Right atrium auricular region (tissue), 2 donors: ENCODE measurements at regions not wholly inside any gene's neighbourhood (a gene's known extent, or its start where the extent isn't known, plus 50 kb on each side); places are given as distances from the start of the nearest gene placed in this dataset.

Experiments used
- DNase-seq: peaks from one replicate; pipeline ENCODE4 v3.0.0-alpha.2; 2019; ENCODE audit warnings: low spot score
- H3K27ac ChIP-seq, 2 donors: fragments of 200-600 bp; sonication (generic); 1 replicate in 1 of 2; 2 replicates in 1 of 2; pipeline ENCODE4 v1.5.1; 2016 to 2019
- H3K27me3 ChIP-seq, 2 donors: fragments of 200-600 bp; sonication (generic); one replicate each; pipeline versions ENCODE4 v1.5.1 to v1.6.0; 2017 to 2019
- H3K36me3 ChIP-seq: fragments of 200-600 bp; sonication (generic); one replicate; pipeline ENCODE4 v1.5.1; 2016
- H3K4me1 ChIP-seq, 2 donors: fragments of 200-600 bp; sonication (generic); one replicate each; pipeline versions ENCODE4 v1.5.1 to v1.6.0; 2017 to 2019
- H3K4me3 ChIP-seq, 2 donors: fragments of 200-600 bp; sonication (generic); 1 replicate in 1 of 2; 2 replicates in 1 of 2; pipeline ENCODE4 v1.5.1; 2017 to 2019; ENCODE audit warnings: mild to moderate bottlenecking in 1 of 2, moderate library complexity in 1 of 2
- H3K9me3 ChIP-seq, 2 donors: fragments of 200-600 bp; sonication (generic); one replicate each; pipeline ENCODE4 v1.5.1; 2019
- CTCF ChIP-seq, 2 donors: fragments of 200-600 bp; sonication (generic); IDR thresholded peaks; one replicate each; pipeline ENCODE4 v1.5.1; 2019; ENCODE audit warnings: antibody characterized with exemption in 2 of 2

DNA sequence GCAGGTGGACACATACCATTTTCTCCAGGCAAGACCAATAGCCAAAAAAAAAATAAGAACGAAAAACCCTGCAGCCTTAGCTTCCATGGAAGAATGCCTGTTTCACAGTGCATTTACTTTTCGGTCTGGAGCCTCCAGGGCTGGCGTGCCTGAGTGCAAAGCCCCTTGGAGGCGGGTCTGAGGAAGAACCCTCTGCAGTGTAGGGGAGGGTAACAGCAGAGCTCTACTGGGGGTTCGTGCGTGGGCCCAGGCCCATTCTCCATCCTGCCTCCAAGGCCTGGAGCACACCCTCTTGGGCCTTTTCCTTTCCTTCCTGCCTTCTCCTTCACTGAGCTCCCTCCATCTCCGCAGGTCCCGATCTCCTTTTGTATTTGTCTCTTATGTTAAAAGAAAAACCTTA is 172.3 kb upstream of the GLI3 start:
- Histone ChIP-seq H3K4me1 (no peaks in the 10 kb centered on the region), H3K27me3 (no peaks in the 10 kb centered on the region)

GRCh38 chr7:42407833-42408232 is 170.8 kb upstream of the GLI3 start:
- Histone ChIP-seq H3K27me3 (no peaks in the 10 kb centered on the region), H3K27ac (no peak overlapping the region), H3K36me3 (no peaks in the 10 kb centered on the region), H3K9me3 (no peaks in the 10 kb centered on the region), H3K4me3 (no peak overlapping the region), H3K4me1 (no peaks in the 10 kb centered on the region)
- TF ChIP-seq CTCF (IDR thresholded peaks at IDR 0.05), result no peak
- DNase-seq, result no peak

More for the DNA sequence above, 172.3 kb upstream of the GLI3 start:
- no peaks in the 10 kb centered on the region for H3K9me3 ChIP-seq
- TF ChIP-seq CTCF (IDR thresholded peaks at IDR 0.05), result no peak
- H3K4me3 ChIP-seq, result no peak overlapping the region
- DNase-seq, result no peak
- H3K27ac ChIP-seq, result no peak overlapping the region
- H3K36me3 ChIP-seq, result no peaks in the 10 kb centered on the region

DNA sequence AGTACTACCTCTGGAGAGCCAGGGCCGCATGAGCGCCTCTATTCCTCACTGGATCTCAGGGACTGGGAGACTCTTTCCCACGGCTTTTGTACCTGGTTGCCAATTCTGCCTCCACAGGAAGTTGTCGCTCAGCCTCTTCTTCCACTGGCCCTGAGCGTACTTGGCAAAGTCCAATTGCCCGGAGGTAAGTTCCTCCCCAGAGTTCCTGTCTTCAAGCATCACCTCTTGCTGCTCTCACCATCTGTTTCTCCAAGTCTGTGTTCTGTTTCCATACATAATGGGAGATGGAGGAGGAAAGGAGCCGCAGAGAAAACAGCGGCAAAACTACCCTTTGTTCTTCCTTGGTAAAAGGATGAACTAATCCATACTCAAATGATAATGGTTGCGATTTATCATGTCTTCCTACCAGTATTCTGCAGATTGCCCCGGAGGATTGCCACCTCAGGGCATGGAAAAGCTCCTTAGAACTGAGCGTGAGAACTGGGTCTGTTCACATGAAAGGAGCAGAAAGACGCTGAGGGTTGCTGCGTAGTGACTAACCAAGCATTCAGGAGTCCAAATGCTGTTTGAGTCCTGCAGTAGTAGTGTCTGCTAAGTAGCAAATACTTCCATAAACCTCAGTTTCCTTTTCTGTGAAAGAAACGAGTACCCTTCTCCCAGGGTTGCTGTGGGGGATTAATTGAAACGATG is 170.2 kb upstream of the GLI3 start:
- no peaks in the 10 kb centered on the region for H3K36me3 ChIP-seq
- no peak for DNase-seq
- no peaks in the 10 kb centered on the region for H3K9me3 ChIP-seq
- no peak for TF ChIP-seq CTCF (IDR thresholded peaks at IDR 0.05)
- no peak overlapping the region for H3K4me3 ChIP-seq
- H3K4me1 ChIP-seq, result no peaks in the 10 kb centered on the region
- H3K27me3 ChIP-seq, result no peaks in the 10 kb centered on the region
- no peak overlapping the region for H3K27ac ChIP-seq

DNA sequence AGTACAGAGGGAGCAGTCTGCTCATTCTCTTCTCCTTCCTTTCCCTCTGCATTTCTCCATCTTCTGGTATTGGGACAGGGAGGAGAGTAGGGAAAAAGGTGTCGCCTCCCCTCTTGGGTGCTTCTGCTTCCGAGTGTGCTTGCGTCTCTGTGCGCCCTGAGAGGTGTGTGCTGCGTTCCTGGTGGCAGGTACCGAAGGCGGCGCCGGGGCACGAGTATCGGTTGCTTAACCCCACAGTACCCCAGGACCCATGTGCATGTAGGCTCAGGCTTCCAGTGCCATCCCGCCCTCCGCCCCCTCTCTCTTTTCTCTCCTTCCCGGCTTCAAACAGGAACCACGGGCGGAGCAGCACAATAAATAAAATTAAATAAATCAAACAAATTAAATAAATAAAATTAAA is 169.3 kb upstream of the GLI3 start:
- Histone ChIP-seq H3K4me3 (no peak overlapping the region), H3K27ac (no peak overlapping the region), H3K4me1 (no peaks in the 10 kb centered on the region), H3K27me3 (no peaks in the 10 kb centered on the region), H3K36me3 (no peaks in the 10 kb centered on the region), H3K9me3 (no peaks in the 10 kb centered on the region)
- DNase-seq, result no peak
- TF ChIP-seq CTCF (IDR thresholded peaks at IDR 0.05), result no peak

DNA sequence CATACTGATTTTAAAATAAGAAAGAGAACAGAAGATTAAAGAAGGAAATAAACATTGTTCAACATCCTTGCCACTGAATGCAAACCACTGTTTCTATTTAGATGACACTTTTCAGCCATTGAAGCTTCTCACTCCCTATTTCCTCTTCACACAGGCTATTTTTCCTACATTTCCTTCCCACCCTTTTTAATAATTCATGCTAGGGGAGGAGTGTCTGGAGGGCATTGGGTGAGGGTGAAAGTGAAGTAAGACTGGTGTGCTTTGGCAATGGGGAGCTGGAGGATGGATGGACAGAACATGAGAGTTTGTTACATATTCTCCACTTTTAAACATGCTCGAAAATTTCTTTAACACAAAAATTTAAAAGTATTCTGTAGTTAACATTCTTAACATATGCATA is 168.8 kb upstream of the GLI3 start:
- TF ChIP-seq CTCF (IDR thresholded peaks at IDR 0.05), result no peak
- H3K4me1 ChIP-seq, result no peaks in the 10 kb centered on the region
- no peak overlapping the region for H3K27ac ChIP-seq
- DNase-seq, result no peak
- H3K36me3 ChIP-seq, result no peaks in the 10 kb centered on the region
- H3K4me3 ChIP-seq, result no peak overlapping the region
- H3K27me3 ChIP-seq, result no peaks in the 10 kb centered on the region
- no peaks in the 10 kb centered on the region for H3K9me3 ChIP-seq

DNA sequence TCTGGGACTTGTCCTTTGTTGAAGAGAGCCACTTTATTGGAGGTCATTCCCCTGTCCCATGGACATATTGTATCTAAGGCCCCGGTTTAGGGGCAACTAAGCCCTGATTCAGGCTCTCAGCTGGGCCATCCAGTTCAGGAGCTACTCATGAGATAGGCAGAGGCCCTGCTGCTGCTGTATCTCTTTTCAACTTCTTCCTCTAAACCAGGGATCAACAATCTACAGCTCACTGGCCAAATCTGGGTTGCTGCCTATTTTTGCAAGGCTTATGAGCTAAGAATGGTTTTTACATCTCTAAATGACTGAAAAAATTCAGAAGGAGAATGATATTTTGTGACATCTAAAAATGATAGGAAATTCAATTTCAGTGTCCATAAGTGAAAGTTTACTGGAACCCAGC is 166.8 kb upstream of the GLI3 start:
- no peak for DNase-seq
- Histone ChIP-seq H3K4me1 (no peaks in the 10 kb centered on the region), H3K9me3 (no peaks in the 10 kb centered on the region), H3K27ac (no peak overlapping the region), H3K4me3 (no peak overlapping the region), H3K27me3 (no peaks in the 10 kb centered on the region), H3K36me3 (no peaks in the 10 kb centered on the region)
- no peak for TF ChIP-seq CTCF (IDR thresholded peaks at IDR 0.05)
